C4-2B (cell line): ENCODE measurements at regions not wholly inside any gene's neighbourhood (a gene's known extent, or its start where the extent isn't known, plus 50 kb on each side); places are given as distances from the start of the nearest gene placed in this dataset.

Experiments used
- ZFX ChIP-seq: fragments of 450-650 bp; IDR thresholded peaks from 2 replicates; pipeline ENCODE4 v1.6.1; 2017
- TF ChIP-seq, protein P1 (sequence below): fragments of 450-650 bp; conservative IDR thresholded peaks from 2 replicates; pipeline ENCODE4 v1.5.1; 2017; ENCODE audit warnings: mild to moderate bottlenecking

DNA sequence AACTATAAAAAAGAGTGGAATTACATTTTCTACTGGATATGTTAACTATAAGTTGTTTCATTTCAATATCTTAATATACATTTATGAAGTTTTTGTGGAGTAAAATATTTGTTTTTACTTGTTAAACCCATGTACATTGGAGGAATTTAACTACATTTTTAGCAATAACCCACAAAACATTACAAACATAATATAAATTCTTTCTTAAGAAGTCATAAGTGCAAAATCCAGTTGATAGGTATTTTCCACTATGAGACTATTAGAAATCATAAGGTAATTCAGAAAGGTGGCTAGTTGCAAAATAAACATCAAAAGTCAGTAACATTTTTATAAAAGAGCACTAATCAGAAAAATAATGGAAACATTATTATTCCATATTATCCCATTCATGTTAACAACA lies 73.9 kb upstream of the RRP15 start:
- TF ChIP-seq, protein P1, sequence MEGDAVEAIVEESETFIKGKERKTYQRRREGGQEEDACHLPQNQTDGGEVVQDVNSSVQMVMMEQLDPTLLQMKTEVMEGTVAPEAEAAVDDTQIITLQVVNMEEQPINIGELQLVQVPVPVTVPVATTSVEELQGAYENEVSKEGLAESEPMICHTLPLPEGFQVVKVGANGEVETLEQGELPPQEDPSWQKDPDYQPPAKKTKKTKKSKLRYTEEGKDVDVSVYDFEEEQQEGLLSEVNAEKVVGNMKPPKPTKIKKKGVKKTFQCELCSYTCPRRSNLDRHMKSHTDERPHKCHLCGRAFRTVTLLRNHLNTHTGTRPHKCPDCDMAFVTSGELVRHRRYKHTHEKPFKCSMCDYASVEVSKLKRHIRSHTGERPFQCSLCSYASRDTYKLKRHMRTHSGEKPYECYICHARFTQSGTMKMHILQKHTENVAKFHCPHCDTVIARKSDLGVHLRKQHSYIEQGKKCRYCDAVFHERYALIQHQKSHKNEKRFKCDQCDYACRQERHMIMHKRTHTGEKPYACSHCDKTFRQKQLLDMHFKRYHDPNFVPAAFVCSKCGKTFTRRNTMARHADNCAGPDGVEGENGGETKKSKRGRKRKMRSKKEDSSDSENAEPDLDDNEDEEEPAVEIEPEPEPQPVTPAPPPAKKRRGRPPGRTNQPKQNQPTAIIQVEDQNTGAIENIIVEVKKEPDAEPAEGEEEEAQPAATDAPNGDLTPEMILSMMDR = no peak
- no peak for TF ChIP-seq ZFX
